ENCODE measurements at regions not wholly inside any gene's neighbourhood (a gene's known extent, or its start where the extent isn't known, plus 50 kb on each side); places are given as distances from the start of the nearest gene placed in this dataset.
A peak's percentile ranks its signal among the peaks of the same experiment; 100 is the strongest.

- no peak overlapping the region for H3K27ac ChIP-seq
- Mint-ChIP-seq H3K4me1 (no peaks in the 10 kb centered on the region), H3K27me3 (ENCODE audit: insufficient read depth, low read depth) (no peaks in the 10 kb centered on the region), H3K27ac (no peak overlapping the region), H3K36me3 (no peaks in the 10 kb centered on the region), H3K9me3 (peaks cover 2% of the 10 kb centered on the region), H3K4me3 (no peak overlapping the region)
- H3K4me2 ChIP-seq, result no peak overlapping the region
- H2AFZ ChIP-seq (replicated peaks), result no peak overlapping the region
- H4K20me1 ChIP-seq (ENCODE audit: low read depth), result no peaks in the 10 kb centered on the region
- no peaks in the 10 kb centered on the region for H3K79me2 ChIP-seq (ENCODE audit: low read depth)
- TF ChIP-seq CTCF (IDR thresholded peaks at IDR 0.05) (no peak), EZH2phosphoT487 (IDR thresholded peaks at IDR 0.05) (no peak), EZH2 (IDR thresholded peaks at IDR 0.05) (no peak)
- H3K4me1 ChIP-seq, result peaks cover 5% of the 10 kb centered on the region
- no peak overlapping the region for H3K9ac ChIP-seq
- no peaks in the 10 kb centered on the region for H3F3A ChIP-seq (ENCODE audit: low read depth)
- no peaks in the 10 kb centered on the region for H3K27me3 ChIP-seq
- DNase-seq (ENCODE audit: low spot score), result peak; percentile 38
- no peaks in the 10 kb centered on the region for H3K36me3 ChIP-seq
- H3K9me3 ChIP-seq (ENCODE audit: low read depth), result no peaks in the 10 kb centered on the region
- H3K4me3 ChIP-seq, result no peak overlapping the region
Measured at GRCh38 chr2:41294331-41294730, 753.5 kb upstream of the PKDCC start.

- H3K27ac Mint-ChIP-seq, result no peak overlapping the region
- Histone ChIP-seq H3K27me3 (no peaks in the 10 kb centered on the region), H3K36me3 (no peaks in the 10 kb centered on the region), H3K9me3 (ENCODE audit: low read depth) (no peaks in the 10 kb centered on the region), H3K4me3 (no peak overlapping the region), H3F3A (ENCODE audit: low read depth) (no peaks in the 10 kb centered on the region), H2AFZ (replicated peaks) (no peak overlapping the region), H3K9ac (no peak overlapping the region), H3K27ac (no peak overlapping the region), H3K4me2 (no peak overlapping the region), H3K4me1 (no peaks in the 10 kb centered on the region), H3K79me2 (ENCODE audit: low read depth) (no peaks in the 10 kb centered on the region), H4K20me1 (ENCODE audit: low read depth) (no peaks in the 10 kb centered on the region)
- DNase-seq (ENCODE audit: low spot score), result no peak
- H3K9me3 Mint-ChIP-seq, result no peaks in the 10 kb centered on the region
- H3K4me1 Mint-ChIP-seq, result no peaks in the 10 kb centered on the region
- TF ChIP-seq CTCF (IDR thresholded peaks at IDR 0.05) (no peak), EZH2phosphoT487 (IDR thresholded peaks at IDR 0.05) (no peak), EZH2 (IDR thresholded peaks at IDR 0.05) (no peak)
- H3K36me3 Mint-ChIP-seq, result no peaks in the 10 kb centered on the region
- H3K27me3 Mint-ChIP-seq (ENCODE audit: insufficient read depth, low read depth), result no peaks in the 10 kb centered on the region
- no peak overlapping the region for H3K4me3 Mint-ChIP-seq
Measured at GRCh38 chr2:41313082-41313481, 734.7 kb upstream of the PKDCC start.

GRCh38 chr2:41314511-41315070 lies 733.2 kb upstream of the PKDCC start:
- no peak overlapping the region for H3K4me2 ChIP-seq
- Mint-ChIP-seq H3K4me1 (no peaks in the 10 kb centered on the region), H3K27ac (no peak overlapping the region), H3K27me3 (ENCODE audit: insufficient read depth, low read depth) (no peaks in the 10 kb centered on the region), H3K9me3 (no peaks in the 10 kb centered on the region), H3K36me3 (no peaks in the 10 kb centered on the region), H3K4me3 (no peak overlapping the region)
- H3K4me3 ChIP-seq, result no peak overlapping the region
- no peak overlapping the region for H2AFZ ChIP-seq (replicated peaks)
- H3F3A ChIP-seq (ENCODE audit: low read depth), result no peaks in the 10 kb centered on the region
- H3K27ac ChIP-seq, result no peak overlapping the region
- no peaks in the 10 kb centered on the region for H3K9me3 ChIP-seq (ENCODE audit: low read depth)
- no peaks in the 10 kb centered on the region for H3K36me3 ChIP-seq
- no peak for TF ChIP-seq EZH2 (IDR thresholded peaks at IDR 0.05)
- H3K27me3 ChIP-seq, result no peaks in the 10 kb centered on the region
- no peaks in the 10 kb centered on the region for H3K79me2 ChIP-seq (ENCODE audit: low read depth)
- no peaks in the 10 kb centered on the region for H3K4me1 ChIP-seq
- DNase-seq (ENCODE audit: low spot score), result no peak
- no peaks in the 10 kb centered on the region for H4K20me1 ChIP-seq (ENCODE audit: low read depth)
- H3K9ac ChIP-seq, result no peak overlapping the region

- H3K27me3 Mint-ChIP-seq (ENCODE audit: insufficient read depth, low read depth), result no peaks in the 10 kb centered on the region
- TF ChIP-seq EZH2phosphoT487 (IDR thresholded peaks at IDR 0.05) (no peak), EZH2 (IDR thresholded peaks at IDR 0.05) (no peak), CTCF (IDR thresholded peaks at IDR 0.05) (no peak)
- no peaks in the 10 kb centered on the region for H3K9me3 Mint-ChIP-seq
- H3K4me1 ChIP-seq, result no peaks in the 10 kb centered on the region
- H3K4me3 ChIP-seq, result no peak overlapping the region
- H3K9me3 ChIP-seq (ENCODE audit: low read depth), result no peaks in the 10 kb centered on the region
- H3K27me3 ChIP-seq, result no peaks in the 10 kb centered on the region
- H3K27ac Mint-ChIP-seq, result no peak overlapping the region
- no peaks in the 10 kb centered on the region for H3K36me3 Mint-ChIP-seq
- H3K4me3 Mint-ChIP-seq, result no peak overlapping the region
- no peak overlapping the region for H3K27ac ChIP-seq
- H3K36me3 ChIP-seq, result no peaks in the 10 kb centered on the region
- H4K20me1 ChIP-seq (ENCODE audit: low read depth), result no peaks in the 10 kb centered on the region
- no peak overlapping the region for H3K4me2 ChIP-seq
- no peaks in the 10 kb centered on the region for H3F3A ChIP-seq (ENCODE audit: low read depth)
- H3K79me2 ChIP-seq (ENCODE audit: low read depth), result no peaks in the 10 kb centered on the region
- H3K9ac ChIP-seq, result no peak overlapping the region
- H2AFZ ChIP-seq (replicated peaks), result no peak overlapping the region
- DNase-seq (ENCODE audit: low spot score), result no peak
- peaks cover 3% of the 10 kb centered on the region for H3K4me1 Mint-ChIP-seq
Measured at GRCh38 chr2:41319437-41319836, 728.4 kb upstream of the PKDCC start.

All from neural progenitor cell (in vitro differentiated cells).